ENCODE measurements at regions not wholly inside any gene's neighbourhood (a gene's known extent, or its start where the extent isn't known, plus 50 kb on each side); places are given as distances from the start of the nearest gene placed in this dataset.

GRCh38 chr10:20396701-20397100 is 500.4 kb downstream of the NEBL start:
- TF ChIP-seq SIN3A (conservative IDR thresholded peaks at IDR 0.05 in 1 of 2, IDR thresholded peaks at IDR 0.05 in 1 of 2; ENCODE audit: low read depth in 1 of 2, low read length in 2 of 2) (no peak), BRCA1 (IDR thresholded peaks at IDR 0.05; ENCODE audit: low read depth, low read length) (no peak), CTCF (IDR thresholded peaks at IDR 0.05; ENCODE audit: control extremely low read depth in 1 of 3, insufficient read depth in 1 of 3, low read depth in 1 of 3, low read length in 3 of 3) (no peak), YY1 (IDR thresholded peaks at IDR 0.05; ENCODE audit: low read depth, low read length) (no peak), SIRT6 (IDR thresholded peaks at IDR 0.05; ENCODE audit: low read length) (no peak), MAX (IDR thresholded peaks at IDR 0.05) (no peak), POLR2AphosphoS5 (IDR thresholded peaks at IDR 0.05; ENCODE audit: low read depth, low read length) (no peak), EZH2 (IDR thresholded peaks at IDR 0.05; ENCODE audit: low read depth, low read length, severe bottlenecking) (no peak)

Measured in H1 (cell line).